IPS-18c (cell line): ENCODE measurements at regions not wholly inside any gene's neighbourhood (a gene's known extent, or its start where the extent isn't known, plus 50 kb on each side); places are given as distances from the start of the nearest gene placed in this dataset.
"Not testable (repeated sequence)": the region's sequence is repeated elsewhere in the genome, so short reads cannot be mapped to it uniquely, and the experiment has no call there.

Experiments used
- H3K4me3 ChIP-seq: 2 replicates; pipeline ENCODE4 v1.7.0; 2013; ENCODE audit warnings: low read depth, mild to moderate bottlenecking, low read length, moderate library complexity; ENCODE audit not compliant: insufficient read depth
- H3K9me3 ChIP-seq: one replicate; pipeline ENCODE4 v1.6.1; 2013; ENCODE audit warnings: mild to moderate bottlenecking, low read length, moderate library complexity; ENCODE audit not compliant: control insufficient read depth, insufficient read depth

DNA sequence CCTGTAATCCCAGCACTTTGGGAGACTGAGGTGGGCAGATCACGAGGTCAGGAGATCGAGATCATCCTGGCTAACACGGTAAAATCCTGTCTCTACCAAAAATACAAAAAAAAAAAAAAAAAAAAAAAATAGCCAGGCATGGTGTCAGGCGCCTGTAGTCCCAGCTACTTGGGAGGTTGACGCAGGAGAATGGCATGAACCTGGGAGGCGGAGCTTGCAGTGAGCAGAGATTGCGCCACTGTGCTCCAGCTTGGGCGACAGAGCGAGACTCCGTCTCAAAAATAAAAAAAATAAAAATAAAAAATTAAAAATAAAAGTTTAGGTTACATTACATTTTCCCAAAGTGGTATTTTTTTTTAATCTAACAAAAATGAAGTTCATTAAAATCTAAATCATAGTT, 218.1 kb upstream of the TMEFF2 start:
- not testable (repeated sequence) for H3K9me3 ChIP-seq, H3K4me3 ChIP-seq

DNA sequence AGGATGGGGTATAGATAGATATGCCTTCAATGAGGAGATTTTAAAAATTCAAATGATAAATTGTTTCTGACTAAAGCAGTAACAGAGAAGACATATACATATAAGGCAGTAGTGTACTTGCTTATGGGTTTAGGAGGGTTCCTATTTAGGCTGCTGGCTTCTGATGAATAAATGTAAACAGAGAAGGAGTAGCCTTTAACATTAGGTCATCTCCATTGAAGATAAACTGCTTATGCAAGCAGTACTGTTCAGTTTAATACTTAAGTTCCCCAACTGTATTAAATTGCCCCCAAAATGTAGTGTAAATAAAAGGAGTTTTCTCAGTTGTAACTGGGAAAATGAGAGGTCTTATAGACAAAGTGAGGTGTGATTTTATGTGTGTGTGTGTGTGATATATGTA, 217.7 kb upstream of the TMEFF2 start:
- H3K4me3 ChIP-seq: no peak overlapping the region
- H3K9me3 ChIP-seq: peaks cover 6% of the 10 kb centered on the region

DNA sequence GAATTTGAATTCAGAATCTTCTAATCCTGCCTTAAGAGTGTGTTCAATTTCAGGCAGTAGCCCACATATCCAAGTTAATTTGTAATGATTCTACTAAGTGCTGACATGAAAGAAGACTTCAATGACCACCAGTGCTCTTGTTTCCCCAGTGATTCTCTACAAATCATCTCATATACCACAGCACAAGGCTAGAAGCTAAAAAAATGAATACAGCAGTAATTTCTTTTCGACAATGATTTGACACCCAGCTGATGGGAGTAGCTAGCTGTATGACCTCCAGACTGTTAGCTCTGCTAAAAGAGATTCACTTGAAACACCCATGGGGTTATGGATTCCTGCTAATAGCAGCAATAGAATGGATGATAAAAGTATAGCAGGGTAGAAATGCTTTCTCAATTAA, 217.0 kb upstream of the TMEFF2 start:
- H3K9me3 ChIP-seq: peaks cover 6% of the 10 kb centered on the region
- H3K4me3 ChIP-seq: no peak overlapping the region

GRCh38 chr2:192410319-192410718, 215.6 kb upstream of the TMEFF2 start:
- H3K4me3 ChIP-seq: no peak overlapping the region
- H3K9me3 ChIP-seq: peaks cover 6% of the 10 kb centered on the region

DNA sequence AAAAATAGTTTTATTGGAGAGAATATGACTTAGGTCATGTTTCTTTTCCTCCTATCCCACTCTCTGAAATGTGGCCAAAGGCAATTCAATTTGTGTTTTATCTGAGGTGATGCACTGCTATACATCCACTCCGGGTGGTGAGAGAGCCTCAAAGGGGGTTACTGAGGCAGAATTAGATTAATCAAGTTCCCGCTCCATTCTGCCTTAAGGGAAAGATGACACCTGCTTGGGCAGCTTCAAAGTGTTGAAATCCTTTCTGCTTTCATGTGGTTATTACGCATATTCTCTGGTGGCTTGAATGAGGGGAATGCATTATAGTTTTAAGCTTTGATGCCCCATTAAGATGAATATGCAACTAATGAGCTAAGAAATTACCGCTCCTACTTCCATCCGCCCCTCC, 213.0 kb upstream of the TMEFF2 start:
- H3K4me3 ChIP-seq: no peak overlapping the region
- no peaks in the 10 kb centered on the region for H3K9me3 ChIP-seq

GRCh38 chr2:192398236-192398635, 203.5 kb upstream of the TMEFF2 start:
- no peak overlapping the region for H3K4me3 ChIP-seq
- no peaks in the 10 kb centered on the region for H3K9me3 ChIP-seq

- Histone ChIP-seq H3K4me3 (no peak overlapping the region), H3K9me3 (no peaks in the 10 kb centered on the region)
These were observed 199.9 kb upstream of the TMEFF2 start for GRCh38 chr2:192394605-192395004.

DNA sequence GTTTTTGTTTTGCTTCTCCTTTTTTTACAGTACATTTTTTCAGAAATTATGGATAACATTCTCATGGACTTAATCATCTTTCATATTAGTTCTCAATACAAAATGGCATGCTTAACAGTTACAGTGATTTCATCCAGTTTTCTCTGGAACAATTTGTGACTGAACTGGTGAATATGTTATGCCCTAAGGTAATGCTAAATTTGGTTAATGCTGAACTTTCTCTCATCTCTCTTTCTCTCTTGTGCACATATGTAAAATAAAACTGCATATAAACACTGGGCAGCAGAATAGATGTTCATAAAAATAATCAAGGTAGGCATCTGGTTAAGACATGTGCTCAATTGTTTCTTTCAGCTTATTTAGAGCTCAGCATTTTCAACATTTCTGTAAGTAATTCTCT, 196.3 kb upstream of the TMEFF2 start:
- Histone ChIP-seq H3K9me3 (no peaks in the 10 kb centered on the region), H3K4me3 (no peak overlapping the region)

DNA sequence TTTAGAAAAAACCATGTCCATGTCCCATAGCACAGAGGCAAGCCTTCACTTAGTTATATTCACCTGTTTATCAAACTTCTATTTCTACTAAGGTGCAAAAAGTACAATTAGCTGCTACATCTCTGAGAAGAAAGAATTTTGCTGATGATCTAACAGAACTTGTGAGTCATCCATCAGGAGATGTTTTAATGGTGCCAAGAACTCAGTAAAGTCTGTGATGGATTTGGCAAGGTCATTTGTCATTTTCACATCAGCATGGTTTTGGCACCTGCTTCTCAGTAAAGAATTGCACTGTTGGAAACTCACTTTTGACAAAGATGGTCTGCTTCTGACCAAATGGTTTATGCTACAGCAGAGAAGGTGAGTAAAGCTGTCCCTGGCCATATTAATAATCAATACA, 195.7 kb upstream of the TMEFF2 start:
- H3K4me3 ChIP-seq: no peak overlapping the region

DNA sequence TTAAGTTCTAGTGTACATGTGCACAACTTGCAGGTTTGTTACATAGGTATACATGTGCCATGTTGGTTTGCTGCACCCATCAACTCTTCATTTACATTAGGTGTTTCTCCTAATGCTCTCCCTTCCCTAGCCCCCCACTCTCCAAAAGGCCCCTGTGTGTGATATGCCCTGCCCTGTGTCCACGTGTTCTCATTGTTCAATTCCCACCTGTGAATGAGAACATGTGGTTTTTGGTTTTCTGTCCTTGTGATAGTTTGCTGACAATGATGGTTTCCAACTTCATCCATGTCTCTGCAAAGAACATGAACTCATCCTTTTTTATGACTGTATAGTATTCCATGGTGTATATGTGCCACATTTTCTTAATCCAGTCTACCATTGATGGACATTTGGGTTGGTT, 189.5 kb upstream of the TMEFF2 start:
- H3K9me3 ChIP-seq, H3K4me3 ChIP-seq: not testable (repeated sequence)

More for the DNA sequence above, 195.7 kb upstream of the TMEFF2 start:
- no peaks in the 10 kb centered on the region for H3K9me3 ChIP-seq

- no peak overlapping the region for H3K4me3 ChIP-seq
- H3K9me3 ChIP-seq: no peaks in the 10 kb centered on the region
These were observed 186.3 kb upstream of the TMEFF2 start for GRCh38 chr2:192381082-192381481.

GRCh38 chr2:192379736-192380135, 185.0 kb upstream of the TMEFF2 start:
- Histone ChIP-seq H3K9me3 (no peaks in the 10 kb centered on the region), H3K4me3 (no peak overlapping the region)

- Histone ChIP-seq H3K4me3 (no peak overlapping the region), H3K9me3 (no peaks in the 10 kb centered on the region)
These were observed 182.4 kb upstream of the TMEFF2 start for GRCh38 chr2:192377173-192377572.

DNA sequence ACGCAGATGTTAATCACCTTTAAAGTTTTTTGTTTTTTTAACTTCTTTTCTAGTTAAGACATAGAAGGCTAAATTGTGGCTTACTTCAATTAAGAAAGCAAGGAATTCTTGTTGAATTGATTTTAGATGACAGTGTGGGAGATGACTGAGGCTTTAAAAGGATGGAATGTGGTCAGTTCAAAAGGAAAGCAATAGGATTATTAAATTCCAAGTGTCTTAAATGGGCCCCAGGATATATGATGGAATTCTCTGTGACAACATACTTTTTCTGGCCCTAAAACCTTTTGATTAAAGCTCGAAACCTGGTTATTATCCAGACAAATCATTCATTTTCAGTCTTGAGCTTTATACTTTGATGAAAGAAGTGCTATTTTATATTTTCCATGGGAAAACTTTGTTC, 179.0 kb upstream of the TMEFF2 start:
- no peak overlapping the region for H3K4me3 ChIP-seq

GRCh38 chr2:192373221-192373620, 178.5 kb upstream of the TMEFF2 start:
- no peaks in the 10 kb centered on the region for H3K9me3 ChIP-seq

More for the DNA sequence above, 179.0 kb upstream of the TMEFF2 start:
- H3K9me3 ChIP-seq: no peaks in the 10 kb centered on the region

DNA sequence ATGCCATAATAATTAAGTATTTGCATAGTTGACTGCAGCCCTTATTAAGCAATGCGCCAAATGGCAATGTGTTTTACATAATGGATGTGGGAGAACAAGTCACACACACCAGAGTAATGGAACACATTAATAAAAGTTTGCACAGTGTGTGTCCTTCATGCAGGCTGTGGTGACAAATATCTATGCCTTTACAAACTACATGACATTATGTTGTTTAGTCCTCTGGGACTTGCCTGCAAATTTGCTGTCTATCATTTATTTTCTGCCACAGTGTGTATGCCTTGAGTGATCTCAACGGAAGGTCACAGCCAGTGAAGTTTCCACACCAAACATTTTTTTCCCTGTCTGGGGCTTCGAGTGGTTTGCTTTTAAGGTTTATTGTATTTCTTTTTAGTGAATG, 175.2 kb upstream of the TMEFF2 start:
- no peak overlapping the region for H3K4me3 ChIP-seq
- no peaks in the 10 kb centered on the region for H3K9me3 ChIP-seq

More at GRCh38 chr2:192373221-192373620, 178.5 kb upstream of the TMEFF2 start:
- H3K4me3 ChIP-seq: no peak overlapping the region

GRCh38 chr2:192357217-192357616, 162.5 kb upstream of the TMEFF2 start:
- H3K4me3 ChIP-seq: no peak overlapping the region
- H3K9me3 ChIP-seq: no peaks in the 10 kb centered on the region

GRCh38 chr2:192354512-192355244, 159.9 kb upstream of the TMEFF2 start:
- H3K4me3 ChIP-seq: no peak overlapping the region
- H3K9me3 ChIP-seq: no peaks in the 10 kb centered on the region

GRCh38 chr2:192347542-192347941, 152.8 kb upstream of the TMEFF2 start:
- no peak overlapping the region for H3K4me3 ChIP-seq
- H3K9me3 ChIP-seq: no peaks in the 10 kb centered on the region
